Hippocampal formation (tissue), 2 donors: ENCODE measurements at regions not wholly inside any gene's neighbourhood (a gene's known extent, or its start where the extent isn't known, plus 50 kb on each side); places are given as distances from the start of the nearest gene placed in this dataset.

ENCODE experiments used
- DNase-seq, 2 donors: peaks; one replicate each; lab custom pipeline; 2025; lab: John Stamatoyannopoulos, UW

DNA sequence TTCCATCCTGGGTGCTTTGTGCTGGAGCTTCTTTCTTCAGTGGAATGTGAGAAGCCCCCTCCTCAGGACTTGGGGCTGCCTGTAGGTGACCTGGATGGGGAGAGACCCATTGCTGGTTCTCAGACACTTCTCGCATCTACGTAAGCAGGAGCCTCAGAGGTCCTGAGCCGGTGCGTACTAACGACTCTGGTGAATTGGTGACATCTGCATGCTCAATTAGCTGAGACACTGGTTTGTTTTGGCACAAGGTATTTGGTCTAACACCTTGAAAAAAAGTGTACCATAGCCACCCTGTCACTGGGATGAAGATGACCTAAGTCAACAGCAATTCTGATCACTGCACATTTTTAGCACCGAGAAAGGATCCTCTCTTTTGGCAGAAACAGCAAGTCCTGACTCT, 57.7 kb downstream of the LRRC30 start:
- DNase-seq, result no peak

DNA sequence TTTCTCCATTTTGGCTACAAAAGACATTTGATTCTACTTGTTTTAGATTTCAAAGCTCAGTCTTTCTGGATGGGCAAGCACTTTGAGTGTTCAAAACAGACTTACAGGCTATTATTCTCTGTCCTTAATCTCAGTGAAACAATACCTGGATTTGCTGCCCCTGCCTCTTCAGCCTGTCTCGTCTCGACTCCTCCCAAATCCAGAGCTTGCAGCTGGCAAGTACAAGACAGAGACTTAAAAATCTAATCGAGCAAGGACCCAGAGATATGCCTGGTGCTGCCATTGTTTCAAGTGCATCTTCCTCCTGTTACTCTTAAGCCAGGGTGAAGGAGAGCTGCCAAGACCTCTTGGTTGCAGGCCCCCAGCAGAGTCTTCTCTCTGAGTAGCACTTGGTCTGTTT, 59.2 kb downstream of the LRRC30 start:
- DNase-seq, result no peak

DNA sequence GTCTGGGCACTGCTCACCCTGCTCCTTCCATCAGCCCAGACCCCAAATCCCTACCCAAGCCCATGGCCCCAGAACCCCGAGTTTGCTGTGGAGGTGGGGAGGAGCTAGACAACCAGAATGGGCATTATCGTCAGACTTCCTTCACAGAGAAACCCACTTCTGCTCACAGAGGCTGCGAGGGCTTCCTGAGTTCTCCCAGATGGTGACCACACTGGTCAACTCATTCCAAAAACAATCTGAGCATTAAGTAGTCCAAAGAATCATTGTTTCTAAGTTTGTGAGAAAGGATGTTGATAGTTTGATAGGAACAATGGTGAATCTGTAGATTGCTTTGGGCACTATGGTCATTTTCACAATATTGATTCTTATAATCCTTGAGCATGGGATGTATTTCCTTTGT, 60.2 kb downstream of the LRRC30 start:
- no peak for DNase-seq

DNA sequence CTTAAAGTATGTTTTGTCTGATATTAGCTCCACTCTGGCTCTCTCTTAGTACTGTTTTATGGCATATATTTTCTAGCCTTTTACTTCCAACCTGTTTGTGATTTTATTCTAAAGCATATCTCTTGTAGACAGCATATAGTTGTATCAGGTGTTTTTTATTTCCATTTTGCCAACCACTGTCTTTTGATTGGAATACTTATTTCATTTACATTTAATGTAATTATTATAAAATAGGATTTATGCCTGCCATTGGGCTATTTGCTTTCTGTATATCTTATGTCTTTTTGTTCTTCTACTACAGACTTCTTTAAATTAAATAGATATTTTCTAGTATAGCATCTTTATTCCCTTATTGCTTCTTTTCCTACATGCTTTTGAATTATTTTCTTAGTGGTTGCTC, 67.3 kb downstream of the LRRC30 start:
- DNase-seq, result no peak

DNA sequence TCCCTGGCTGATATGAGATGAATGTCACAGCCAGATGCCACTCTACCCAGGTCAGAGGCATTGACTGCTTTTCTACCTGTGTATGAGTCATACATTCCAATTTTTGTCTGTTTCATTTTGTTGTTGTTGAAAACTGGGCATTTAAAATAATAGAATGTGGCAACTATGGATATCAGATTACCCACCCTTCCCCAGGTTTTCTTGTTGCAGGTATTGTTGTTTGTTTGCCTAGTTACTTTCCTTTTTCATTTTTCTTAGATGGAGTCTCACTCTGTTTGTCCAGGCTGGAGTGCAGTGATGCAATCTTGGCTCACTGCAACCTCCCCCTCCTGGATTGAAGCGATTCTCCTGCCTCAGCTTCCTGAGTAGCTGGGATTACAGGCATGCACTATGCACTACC, 70.2 kb downstream of the LRRC30 start:
- DNase-seq, result no peak

DNA sequence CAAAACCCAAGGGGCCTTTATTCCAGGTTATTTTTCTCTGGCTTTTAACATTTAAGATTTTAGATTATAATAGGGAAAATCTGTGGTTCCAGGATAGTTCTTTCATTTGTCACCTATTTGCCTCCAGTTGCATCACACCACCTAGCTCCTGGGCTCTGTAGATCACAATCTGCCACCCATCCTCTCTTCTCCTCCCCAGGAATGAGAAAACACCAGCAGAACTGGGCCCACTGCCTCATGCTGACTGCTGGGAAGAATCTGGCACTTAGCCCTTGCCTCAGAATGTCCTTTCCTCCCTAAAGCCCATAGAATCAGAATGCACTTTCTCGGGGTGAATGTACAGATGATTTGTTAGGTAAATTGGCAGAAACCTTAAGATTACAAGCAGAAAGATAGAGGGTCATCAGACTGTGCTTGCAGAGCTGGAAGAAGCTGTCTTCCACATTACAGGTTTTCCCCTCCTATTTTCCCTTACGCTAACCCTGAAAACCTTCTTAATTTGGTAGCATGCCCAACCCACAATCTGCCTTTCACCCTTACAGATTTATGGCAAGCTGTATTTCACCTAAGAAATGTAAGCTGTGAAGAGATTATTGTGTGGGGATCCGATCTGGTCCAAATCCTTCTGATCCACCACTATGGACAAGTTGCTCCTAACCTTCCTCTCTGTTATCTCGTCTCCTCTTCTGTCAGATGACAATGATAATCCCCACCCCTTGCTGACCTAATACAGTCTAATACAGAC, 72.6 kb downstream of the LRRC30 start:
- DNase-seq, result no peak

DNA sequence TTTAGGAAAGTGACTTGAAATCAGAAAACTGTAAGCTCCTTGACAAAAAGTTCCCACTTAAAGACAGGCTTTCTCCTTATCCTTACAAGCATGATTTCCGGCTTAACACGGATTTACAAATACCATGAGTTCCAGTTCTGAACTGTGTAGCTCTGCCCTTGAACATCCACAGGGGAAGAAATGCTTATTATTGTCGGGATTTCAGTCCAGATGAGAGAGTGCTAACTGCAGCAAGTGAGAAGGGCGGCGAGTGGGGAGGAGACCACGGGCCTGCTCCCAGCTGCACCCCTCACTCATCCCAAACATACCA, 73.1 kb downstream of the LRRC30 start:
- DNase-seq, result no peak

DNA sequence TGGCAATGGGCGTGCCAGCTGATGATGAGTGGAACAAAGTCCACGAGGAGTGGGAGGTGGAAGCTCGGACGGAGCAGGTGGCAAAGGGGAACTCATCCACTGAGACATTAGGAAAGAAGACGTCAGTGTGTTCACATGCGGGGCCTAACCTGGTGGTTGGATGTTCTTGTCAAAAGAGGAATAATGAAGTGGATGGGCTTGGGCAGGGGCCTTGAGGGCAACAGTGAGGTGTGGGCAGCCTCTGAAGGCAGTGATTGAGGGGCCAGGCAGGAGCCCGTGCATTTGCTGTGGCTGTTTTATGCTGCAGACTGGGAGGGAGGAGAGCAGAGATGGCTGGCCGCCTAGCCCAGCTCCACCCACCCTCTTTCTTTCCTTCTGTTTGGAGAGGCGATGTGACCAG, 74.5 kb downstream of the LRRC30 start:
- no peak for DNase-seq

DNA sequence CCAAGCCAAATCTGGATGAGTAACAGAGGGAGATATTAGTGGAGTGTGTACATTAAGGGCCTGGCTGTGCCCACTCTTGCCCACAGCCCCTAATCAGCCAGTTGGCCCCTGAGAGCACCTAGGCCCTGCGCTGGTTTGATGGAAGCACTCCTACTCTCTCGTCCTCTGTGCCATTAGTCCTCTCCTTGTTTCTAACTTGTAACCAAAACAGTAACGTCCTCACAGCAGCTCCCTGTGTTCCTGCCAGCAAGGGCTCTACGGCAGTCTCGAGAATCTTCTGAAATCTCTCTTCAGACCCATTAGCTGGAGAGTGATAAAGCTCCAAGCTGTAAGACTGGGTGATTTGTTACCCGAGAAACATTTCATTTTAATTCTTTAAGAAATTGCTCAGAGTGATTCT, 76.1 kb downstream of the LRRC30 start:
- no peak for DNase-seq

DNA sequence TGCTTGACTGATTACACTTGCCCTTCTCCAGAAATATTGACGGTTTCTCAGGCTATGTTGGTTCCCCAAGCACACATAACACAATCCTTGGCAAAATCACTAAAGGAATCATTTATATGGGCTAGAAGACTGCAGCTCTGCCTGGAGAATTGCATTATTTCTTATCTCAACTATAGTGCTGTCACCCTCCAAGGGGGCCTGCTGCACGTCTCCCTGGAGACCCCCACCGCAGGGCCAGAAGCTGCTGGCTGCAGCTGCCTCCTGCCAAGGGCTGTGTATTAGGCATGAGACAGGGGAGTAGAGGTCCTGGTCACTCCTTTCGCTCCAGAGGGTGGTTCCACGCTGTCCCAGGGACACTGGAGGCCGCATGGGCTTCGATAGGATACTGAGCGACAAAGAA, 76.6 kb downstream of the LRRC30 start:
- DNase-seq, result no peak

DNA sequence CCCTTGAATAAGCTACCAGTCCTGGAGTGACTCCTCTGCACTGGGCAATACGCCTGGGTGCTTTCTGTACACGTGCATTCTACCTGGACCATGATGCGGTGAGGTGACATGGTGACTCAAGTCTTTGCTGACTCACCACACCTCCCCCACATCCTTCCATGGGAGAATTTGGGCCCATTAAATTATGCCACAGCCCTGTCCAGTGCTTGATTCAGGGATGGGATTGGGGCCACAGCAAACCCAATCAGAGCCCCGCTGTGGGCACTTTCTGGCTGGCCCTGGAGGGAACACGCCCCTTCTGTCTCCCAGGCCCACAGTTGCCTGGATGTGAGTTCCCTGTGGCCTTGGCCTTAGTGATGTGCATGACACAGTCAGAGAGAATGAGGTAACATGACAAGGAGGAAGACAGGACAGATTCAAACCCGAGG, 86.9 kb downstream of the LRRC30 start:
- no peak for DNase-seq

DNA sequence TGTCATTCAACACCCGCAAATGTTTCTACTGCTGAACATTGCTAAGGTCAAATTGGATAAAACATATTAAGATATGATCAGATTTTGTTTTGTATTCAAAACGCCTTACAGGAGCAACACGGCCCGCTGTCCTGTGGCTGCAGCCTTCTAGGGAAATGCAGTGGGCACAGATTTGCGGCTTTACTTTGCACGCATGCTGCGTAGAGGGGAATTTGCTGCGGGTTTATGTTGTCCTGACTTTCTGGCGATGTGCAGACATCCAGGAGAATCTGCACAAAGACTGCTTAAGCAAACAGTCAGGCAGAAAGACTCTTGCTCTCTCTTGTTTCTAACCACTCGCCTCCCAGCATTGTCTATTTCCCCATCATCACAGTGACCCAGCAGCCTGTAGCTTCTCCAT, 88.3 kb downstream of the LRRC30 start:
- DNase-seq, result no peak

DNA sequence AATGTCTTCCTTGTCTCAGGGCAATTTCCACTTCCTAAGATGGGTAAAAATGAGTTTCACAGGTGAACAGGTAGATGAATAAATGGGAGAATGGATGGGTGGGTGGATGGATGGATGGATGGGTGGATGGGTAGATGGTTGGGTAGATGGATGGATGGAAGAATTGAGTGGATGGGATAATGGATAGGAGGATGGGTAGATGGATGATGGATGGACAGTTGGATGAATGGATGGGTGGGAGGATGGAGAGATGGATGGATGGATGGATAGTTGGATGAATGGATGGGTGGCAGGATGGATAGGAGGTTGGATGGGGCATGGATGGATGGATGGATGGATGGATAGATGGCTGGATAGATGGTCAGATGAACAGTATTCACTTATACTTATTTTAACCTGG, 90.9 kb downstream of the LRRC30 start:
- DNase-seq, result no peak

DNA sequence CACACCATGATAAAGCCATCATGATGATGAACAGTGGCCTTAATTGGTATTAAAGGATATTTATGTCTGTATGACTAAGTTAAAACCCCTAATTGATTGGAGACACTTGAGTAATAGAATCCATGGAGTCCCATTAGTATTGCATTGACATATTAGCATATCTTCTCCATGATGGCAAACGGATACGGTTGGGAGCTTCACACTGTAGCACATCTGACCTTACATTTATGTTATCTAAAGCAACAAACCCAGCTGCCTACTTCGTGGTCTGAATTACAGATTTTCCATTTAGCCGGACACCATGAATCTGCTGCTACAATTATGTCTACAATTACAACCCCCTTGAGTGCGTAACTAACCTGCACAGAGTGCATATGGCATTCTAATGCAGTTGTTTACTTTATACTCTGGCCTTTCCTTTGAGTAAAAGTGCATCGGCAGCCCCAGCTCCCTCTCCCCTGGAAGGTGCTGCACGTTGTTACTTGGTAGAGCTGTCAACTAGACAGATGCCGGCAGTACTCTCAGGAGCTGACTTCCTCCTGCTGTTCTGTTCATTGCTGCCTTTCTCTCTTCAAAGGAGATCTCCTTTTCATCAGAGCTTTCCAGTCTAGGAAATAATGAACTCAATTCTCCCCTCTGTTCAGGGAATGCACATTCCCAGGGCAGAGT, 92.1 kb downstream of the LRRC30 start:
- DNase-seq, result no peak

DNA sequence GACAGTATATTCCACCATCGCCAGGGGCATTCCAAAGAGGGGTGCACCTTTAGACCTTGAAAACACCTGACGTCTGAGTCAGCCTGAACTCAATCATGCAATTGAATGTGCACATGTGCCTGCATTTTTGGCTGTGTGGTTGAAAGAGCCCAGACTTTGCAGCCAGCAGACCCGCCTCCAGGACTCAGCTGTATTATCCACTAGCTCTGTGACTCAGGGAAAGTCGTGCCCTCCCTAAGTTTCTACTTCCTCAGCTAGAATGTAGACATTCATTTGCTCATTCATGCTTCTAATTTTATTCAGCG, 94.2 kb downstream of the LRRC30 start:
- DNase-seq, result no peak

DNA sequence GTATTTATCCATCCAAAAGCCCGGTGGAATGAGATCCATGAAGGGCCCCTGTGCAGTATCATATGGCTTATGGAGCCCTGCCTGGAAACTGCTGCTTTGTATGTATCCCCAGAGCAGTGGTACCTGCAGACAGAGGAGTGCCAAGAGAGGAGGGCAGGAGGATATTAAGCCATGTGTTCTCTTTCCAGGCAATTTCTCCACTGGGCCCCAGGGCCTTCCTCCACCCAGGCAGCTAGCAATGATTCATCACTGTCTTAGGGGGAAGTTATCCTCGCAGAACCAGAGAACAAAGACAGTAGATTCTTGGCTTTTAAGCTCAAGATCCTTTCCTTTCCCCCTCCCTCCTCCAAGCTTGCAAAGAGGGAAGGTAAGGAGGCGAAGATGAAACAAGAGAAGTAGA, 98.1 kb downstream of the LRRC30 start:
- DNase-seq, result no peak

DNA sequence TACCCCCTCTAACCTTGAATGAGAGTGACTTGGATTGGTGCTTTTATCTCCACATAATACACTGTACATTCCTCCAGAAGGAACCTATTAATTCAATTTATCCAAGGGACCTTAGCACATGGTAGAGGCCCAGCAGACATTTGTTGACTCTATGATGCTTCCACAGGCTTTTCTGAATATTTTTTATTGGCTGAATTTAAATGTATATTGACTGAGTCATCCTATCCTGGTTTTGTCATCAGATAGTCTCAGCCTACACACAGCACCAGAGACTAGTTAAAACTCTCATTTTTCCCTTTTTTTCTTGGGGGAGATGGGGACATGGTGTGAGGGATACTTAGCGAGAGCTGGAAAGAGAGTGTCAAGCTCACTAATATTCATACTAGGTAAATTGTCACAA, 101.6 kb downstream of the LRRC30 start:
- no peak for DNase-seq

DNA sequence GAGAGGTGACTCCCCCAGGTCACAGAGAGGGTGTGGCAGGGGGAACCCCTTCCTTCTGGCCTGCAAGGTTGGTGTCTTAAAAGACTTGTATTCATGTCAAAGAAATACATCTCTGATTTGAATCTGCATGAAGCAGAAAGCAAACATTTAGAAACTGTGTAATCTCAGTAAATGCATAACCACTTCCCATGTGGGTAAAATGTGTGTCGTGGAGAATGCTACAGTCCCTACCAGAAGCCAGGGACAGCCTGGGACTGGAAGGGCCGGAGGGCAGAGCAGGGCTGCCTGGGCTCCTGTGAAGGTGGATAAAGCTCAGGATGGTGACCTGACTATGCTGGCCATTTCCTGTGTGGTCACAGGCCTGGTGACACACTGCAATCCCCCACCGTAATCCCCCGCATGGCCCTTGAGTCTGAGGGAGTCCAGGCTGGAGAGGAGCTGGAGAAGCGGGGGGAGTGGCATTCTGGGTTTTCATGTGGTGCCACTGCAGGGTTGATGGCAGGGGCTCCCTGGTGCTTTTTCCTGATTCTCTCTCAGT, 102.2 kb downstream of the LRRC30 start:
- DNase-seq, result no peak

DNA sequence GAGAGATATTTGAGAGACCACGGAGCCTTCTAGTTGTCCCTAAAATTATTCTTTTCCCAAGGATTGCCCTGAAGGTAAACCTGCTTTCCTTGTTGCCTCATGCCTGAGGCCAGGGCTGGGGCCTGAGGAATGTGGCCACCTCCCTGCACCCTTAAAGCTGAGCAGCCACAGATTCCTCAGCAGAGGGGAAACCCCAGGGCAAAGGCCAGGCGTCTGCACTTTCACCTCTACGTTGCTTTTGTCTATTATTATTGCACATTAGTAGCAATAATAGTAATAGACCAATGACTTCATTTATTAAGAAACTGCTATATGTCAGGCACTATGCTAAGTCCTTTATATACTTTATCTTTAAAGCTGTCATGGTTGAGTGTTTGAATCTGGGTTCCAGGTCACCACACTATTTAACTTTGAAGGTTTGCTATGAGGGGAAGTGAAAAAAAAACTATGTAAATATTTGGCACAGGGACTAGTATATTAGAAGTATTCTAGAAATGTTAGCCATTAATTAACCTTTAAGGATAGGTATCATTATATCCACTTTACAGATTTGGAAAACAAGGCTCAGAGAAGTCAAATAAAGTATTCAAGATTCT, 104.2 kb downstream of the LRRC30 start:
- no peak for DNase-seq

DNA sequence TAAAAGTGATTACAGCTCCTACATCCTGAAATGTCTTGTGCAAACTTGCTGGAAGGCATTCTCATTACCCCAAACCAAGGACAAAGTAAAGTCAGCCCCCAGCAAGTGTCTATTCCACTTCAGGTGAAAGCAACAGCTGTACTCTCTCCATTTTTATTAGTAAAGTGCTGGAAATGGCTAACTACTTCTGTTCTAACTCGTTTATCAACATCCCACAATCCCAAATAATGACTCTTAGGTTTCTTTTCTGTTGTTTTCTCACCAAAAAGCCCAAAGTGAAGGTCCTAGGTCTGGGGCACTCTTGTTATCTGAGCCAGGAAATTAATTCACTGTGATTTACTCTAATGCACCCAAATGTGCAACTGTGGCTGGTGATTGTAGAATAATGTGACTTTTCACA, 105.7 kb downstream of the LRRC30 start:
- DNase-seq, result no peak

DNA sequence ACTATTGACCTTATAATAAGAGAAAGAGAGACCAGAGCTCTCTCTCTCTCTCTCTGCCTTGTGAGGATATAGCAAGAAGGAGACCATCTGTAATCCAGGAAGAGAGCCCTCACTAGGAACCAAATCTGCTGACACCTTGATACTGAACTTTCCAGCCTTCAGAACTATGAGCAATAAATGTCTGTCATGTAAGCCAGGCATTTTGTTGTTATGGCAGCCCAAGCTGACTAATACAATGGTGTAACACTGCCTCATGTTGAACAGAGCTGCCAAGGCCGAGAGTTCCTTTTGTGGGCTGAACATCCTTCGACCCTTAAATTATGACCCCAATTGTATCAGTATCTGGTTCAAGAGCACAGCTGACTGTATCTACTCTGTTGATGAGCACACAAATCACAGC, 108.0 kb downstream of the LRRC30 start:
- no peak for DNase-seq

DNA sequence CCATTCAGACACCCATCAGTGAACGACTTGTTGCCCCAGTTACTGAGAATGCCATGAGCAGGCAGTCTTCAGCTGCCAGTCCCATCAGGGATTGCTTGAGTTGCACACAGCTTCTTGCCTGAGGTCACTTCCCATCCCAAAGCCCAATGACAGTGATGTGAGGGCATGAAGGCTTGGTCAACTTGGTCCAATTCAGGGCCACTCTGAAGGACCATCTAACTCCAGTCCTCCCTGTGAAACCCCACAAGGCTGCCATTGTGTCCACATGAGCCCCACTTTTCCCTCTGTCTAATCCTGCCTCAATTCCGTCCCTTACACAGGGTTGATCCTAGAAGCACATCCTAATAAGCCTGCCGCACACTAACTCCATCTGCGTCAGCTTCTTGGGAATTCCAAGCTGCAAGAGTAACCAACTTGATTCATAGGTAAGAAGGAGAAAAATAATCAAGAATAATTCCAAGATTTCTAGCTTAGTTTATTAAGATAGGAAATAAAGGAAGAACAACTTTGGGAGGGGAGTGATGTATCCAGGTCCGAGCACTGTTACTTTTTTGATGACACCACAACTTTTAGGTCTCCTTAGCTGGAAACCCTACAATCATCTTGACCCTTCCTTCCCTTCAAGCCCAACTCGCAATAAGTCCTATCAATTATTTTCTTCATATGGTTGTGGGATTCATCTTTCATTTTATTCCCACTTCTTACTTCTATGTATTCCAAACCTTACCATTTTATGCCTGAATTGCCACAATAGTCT, 110.9 kb downstream of the LRRC30 start:
- DNase-seq, result no peak
